ENCODE measurements at regions not wholly inside any gene's neighbourhood (a gene's known extent, or its start where the extent isn't known, plus 50 kb on each side); places are given as distances from the start of the nearest gene placed in this dataset.

- CTCF ChIA-PET: no interaction called here
- ATAC-seq (no peak), DNase-seq (ENCODE audit: low spot score) (no peak)
- Mint-ChIP-seq H3K4me3 (no peak overlapping the region), H3K27me3 (ENCODE audit: low read depth) (no peaks in the 10 kb centered on the region), H3K4me1 (no peaks in the 10 kb centered on the region), H3K27ac (no peak overlapping the region), H3K36me3 (peaks cover 4% of the 10 kb centered on the region; the same call in 1 of the 2 replicates), H3K9me3 (peaks cover 21% of the 10 kb centered on the region)
- TF ChIP-seq ZSCAN18 (CRISPR knock-in tag; IDR thresholded peaks at IDR 0.05) (no peak), SP1 (CRISPR knock-in tag; conservative IDR thresholded peaks at IDR 0.05) (no peak), RORB (CRISPR knock-in tag; IDR thresholded peaks at IDR 0.05) (no peak), HMGXB4 (CRISPR knock-in tag; IDR thresholded peaks at IDR 0.05) (no peak), ZNF423 (CRISPR knock-in tag; IDR thresholded peaks at IDR 0.05) (no peak), E2F4 (CRISPR knock-in tag; IDR thresholded peaks at IDR 0.05; ENCODE audit: borderline replicate concordance, low read depth) (no peak), E2F1 (CRISPR knock-in tag; IDR thresholded peaks at IDR 0.05) (no peak)
- POLR2A ChIA-PET: no interaction called here
Observed at GRCh38 chr2:125405816-125406215, 1250.1 kb upstream of the GYPC start.

DNA sequence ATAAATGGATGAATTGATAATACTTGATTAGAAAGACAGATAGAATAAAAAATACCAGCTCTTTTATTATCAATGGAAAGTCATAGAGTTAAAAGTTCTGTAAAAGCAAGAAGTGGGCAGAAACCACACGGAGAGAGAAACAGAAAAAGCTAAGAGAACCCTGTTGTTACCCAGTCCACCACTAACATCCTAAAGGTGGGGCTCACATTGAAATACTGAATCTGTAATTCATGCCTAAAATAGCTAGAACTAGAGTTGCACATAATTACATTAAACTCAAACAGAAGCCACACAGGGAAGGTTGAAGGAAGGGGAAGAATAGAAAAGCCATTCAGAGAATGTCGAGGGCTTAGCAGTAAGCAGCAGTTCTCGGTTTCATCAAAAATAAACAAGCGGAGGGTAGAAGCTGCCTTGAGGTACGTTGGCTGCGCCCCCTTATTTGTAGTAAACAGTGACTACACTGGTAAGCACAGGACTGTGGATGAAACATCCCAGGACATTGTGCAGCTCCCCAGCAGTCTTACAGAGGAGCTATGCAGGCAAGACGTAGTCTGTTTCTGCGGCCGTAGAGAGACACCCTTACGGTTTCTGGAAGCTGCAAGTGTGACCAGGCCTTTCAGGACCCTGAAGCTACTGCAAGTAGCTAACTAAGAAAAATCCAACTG lies 1247.0 kb upstream of the GYPC start:
- POLR2A ChIA-PET: no interaction called here
- peaks cover 3% of the 10 kb centered on the region; the same call in 1 of the 2 replicates for H3K36me3 Mint-ChIP-seq
- ATAC-seq: no peak

More for the DNA sequence above, 1247.0 kb upstream of the GYPC start:
- Mint-ChIP-seq H3K9me3 (peaks cover 21% of the 10 kb centered on the region), H3K4me3 (no peak overlapping the region), H3K4me1 (no peaks in the 10 kb centered on the region), H3K27me3 (ENCODE audit: low read depth) (no peaks in the 10 kb centered on the region), H3K27ac (no peak overlapping the region)
- no peak for DNase-seq (ENCODE audit: low spot score)
- TF ChIP-seq SMAD3 (CRISPR knock-in tag; IDR thresholded peaks at IDR 0.05; ENCODE audit: borderline replicate concordance): no peak
- no peak for TF ChIP-seq ZNF138 (CRISPR knock-in tag; conservative IDR thresholded peaks at IDR 0.05)
- TF ChIP-seq USF1 (CRISPR knock-in tag; IDR thresholded peaks at IDR 0.05): no peak
- no peak for TF ChIP-seq GABPB1 (CRISPR knock-in tag; IDR thresholded peaks at IDR 0.05)
- TF ChIP-seq, protein P1, sequence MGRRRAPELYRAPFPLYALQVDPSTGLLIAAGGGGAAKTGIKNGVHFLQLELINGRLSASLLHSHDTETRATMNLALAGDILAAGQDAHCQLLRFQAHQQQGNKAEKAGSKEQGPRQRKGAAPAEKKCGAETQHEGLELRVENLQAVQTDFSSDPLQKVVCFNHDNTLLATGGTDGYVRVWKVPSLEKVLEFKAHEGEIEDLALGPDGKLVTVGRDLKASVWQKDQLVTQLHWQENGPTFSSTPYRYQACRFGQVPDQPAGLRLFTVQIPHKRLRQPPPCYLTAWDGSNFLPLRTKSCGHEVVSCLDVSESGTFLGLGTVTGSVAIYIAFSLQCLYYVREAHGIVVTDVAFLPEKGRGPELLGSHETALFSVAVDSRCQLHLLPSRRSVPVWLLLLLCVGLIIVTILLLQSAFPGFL (CRISPR knock-in tag; IDR thresholded peaks at IDR 0.05; ENCODE audit: borderline replicate concordance): no peak
- no peak for TF ChIP-seq NFE2L1 (CRISPR knock-in tag; IDR thresholded peaks at IDR 0.05)
- no peak for TF ChIP-seq ESRRA (CRISPR knock-in tag; IDR thresholded peaks at IDR 0.05; ENCODE audit: borderline replicate concordance)
- TF ChIP-seq E2F4 (CRISPR knock-in tag; IDR thresholded peaks at IDR 0.05; ENCODE audit: borderline replicate concordance, low read depth): no peak
- TF ChIP-seq ZBTB21 (CRISPR knock-in tag; IDR thresholded peaks at IDR 0.05; ENCODE audit: borderline replicate concordance): no peak
- TF ChIP-seq, protein P2, sequence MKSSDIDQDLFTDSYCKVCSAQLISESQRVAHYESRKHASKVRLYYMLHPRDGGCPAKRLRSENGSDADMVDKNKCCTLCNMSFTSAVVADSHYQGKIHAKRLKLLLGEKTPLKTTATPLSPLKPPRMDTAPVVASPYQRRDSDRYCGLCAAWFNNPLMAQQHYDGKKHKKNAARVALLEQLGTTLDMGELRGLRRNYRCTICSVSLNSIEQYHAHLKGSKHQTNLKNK (CRISPR knock-in tag; IDR thresholded peaks at IDR 0.05): no peak
- TF ChIP-seq AR (CRISPR knock-in tag; IDR thresholded peaks at IDR 0.05): no peak
- no peak for TF ChIP-seq ZNF671 (CRISPR knock-in tag; IDR thresholded peaks at IDR 0.05)
- CTCF ChIA-PET: no interaction called here

All from WTC11 (cell line).